HG03558 (cell line): ENCODE measurements at regions not wholly inside any gene's neighbourhood (a gene's known extent, or its start where the extent isn't known, plus 50 kb on each side); places are given as distances from the start of the nearest gene placed in this dataset.
"Not testable (repeated sequence)": the region's sequence is repeated elsewhere in the genome, so short reads cannot be mapped to it uniquely, and the experiment has no call there.

ENCODE experiments used
- ATAC-seq: cut with Tn5 transposase; IDR thresholded peaks from one replicate; pipeline ENCODE4 v1.9.1; 2021; ENCODE audit warnings: moderate number of reproducible peaks; ENCODE audit not compliant: unreplicated experiment; ENCODE audit errors: extremely low read depth

GRCh38 chr3:11716573-11717290 lies 73.0 kb upstream of the VGLL4 start:
- no peak for ATAC-seq

GRCh38 chr3:11713171-11713570 lies 69.5 kb upstream of the VGLL4 start:
- no peak for ATAC-seq

GRCh38 chr3:11712646-11713045 lies 68.9 kb upstream of the VGLL4 start:
- no peak for ATAC-seq

GRCh38 chr3:11711876-11712275 lies 68.2 kb upstream of the VGLL4 start:
- ATAC-seq: no peak

GRCh38 chr3:11709782-11710181 lies 66.1 kb upstream of the VGLL4 start:
- ATAC-seq: no peak

GRCh38 chr3:11707084-11707483 lies 63.4 kb upstream of the VGLL4 start:
- not testable (repeated sequence) for ATAC-seq

- ATAC-seq: no peak
These were observed 62.9 kb upstream of the VGLL4 start for GRCh38 chr3:11706604-11707003.

GRCh38 chr3:11705049-11705448 lies 61.3 kb upstream of the VGLL4 start:
- no peak for ATAC-seq

GRCh38 chr3:11703146-11703545 lies 59.4 kb upstream of the VGLL4 start:
- no peak for ATAC-seq

- ATAC-seq: no peak
These were observed 55.3 kb upstream of the VGLL4 start for GRCh38 chr3:11699083-11699427.

- no peak for ATAC-seq
These were observed 54.8 kb upstream of the VGLL4 start for GRCh38 chr3:11698326-11699082.

- ATAC-seq: no peak
These were observed 54.0 kb upstream of the VGLL4 start for GRCh38 chr3:11697701-11698100.

- no peak for ATAC-seq
These were observed 52.3 kb upstream of the VGLL4 start for GRCh38 chr3:11696054-11696453.
